Nephron (organoid): ENCODE measurements at regions not wholly inside any gene's neighbourhood (a gene's known extent, or its start where the extent isn't known, plus 50 kb on each side); places are given as distances from the start of the nearest gene placed in this dataset.

Experiments used
- H3K27ac Mint-ChIP-seq, 3 experiments: 2 replicates each; pipeline ENCODE4 v1.8.0; 2020; ENCODE audit warnings: mixed read lengths in 3 of 3, mild to moderate bottlenecking in 2 of 3, moderate library complexity in 1 of 3
- H3K27me3 Mint-ChIP-seq: 2 replicates; pipeline ENCODE4 v1.8.0; 2021; ENCODE audit warnings: low read depth, mild to moderate bottlenecking, moderate library complexity, mixed read lengths
- H3K36me3 Mint-ChIP-seq: 2 replicates; pipeline ENCODE4 v1.8.0; 2020; ENCODE audit warnings: low read depth, mixed read lengths
- H3K4me1 Mint-ChIP-seq: 2 replicates; pipeline ENCODE4 v1.8.0; 2020; ENCODE audit warnings: mixed read lengths
- H3K4me3 Mint-ChIP-seq, 3 experiments: 2 replicates each; pipeline ENCODE4 v1.8.0; 2020; ENCODE audit warnings: mild to moderate bottlenecking in 3 of 3, mixed read lengths in 3 of 3, moderate library complexity in 2 of 3
- H3K9me3 Mint-ChIP-seq: 2 replicates; pipeline ENCODE4 v1.8.0; 2020; ENCODE audit warnings: mixed read lengths
- TF ChIP-seq, protein P1 (sequence below), 3 experiments: fragments of 200-600 bp; sonication (generic); IDR thresholded peaks; one replicate each; pipeline ENCODE4 v1.5.0; 2021; ENCODE audit warnings: antibody characterized with exemption in 3 of 3; ENCODE audit not compliant: unreplicated experiment in 3 of 3

DNA sequence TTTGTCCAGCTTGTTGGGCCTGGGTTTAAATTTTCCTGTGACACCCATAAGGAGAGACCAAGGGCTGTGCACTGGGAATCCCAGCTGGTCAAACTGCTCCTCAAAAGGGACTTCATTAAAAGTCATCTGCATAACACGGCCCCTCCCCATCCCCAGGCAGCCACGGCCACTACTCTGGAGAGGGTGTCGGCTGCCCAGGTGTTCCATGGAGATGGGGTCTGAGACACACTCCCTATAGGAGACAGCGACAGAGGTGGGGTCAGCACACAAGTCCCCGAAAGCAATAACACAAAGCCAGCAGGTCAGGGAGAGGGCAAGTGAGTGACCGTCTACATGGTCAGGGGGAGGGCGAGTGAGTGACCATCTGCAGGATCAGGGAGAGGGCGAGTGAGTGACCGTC is 75.6 kb upstream of the BCL11B start:
- Mint-ChIP-seq H3K36me3 (no peaks in the 10 kb centered on the region), H3K27ac (no peak overlapping the region), H3K4me3 (no peak overlapping the region), H3K9me3 (no peaks in the 10 kb centered on the region), H3K4me1 (peaks cover 21% of the 10 kb centered on the region), H3K27me3 (peaks cover 12% of the 10 kb centered on the region)
- TF ChIP-seq, protein P1, sequence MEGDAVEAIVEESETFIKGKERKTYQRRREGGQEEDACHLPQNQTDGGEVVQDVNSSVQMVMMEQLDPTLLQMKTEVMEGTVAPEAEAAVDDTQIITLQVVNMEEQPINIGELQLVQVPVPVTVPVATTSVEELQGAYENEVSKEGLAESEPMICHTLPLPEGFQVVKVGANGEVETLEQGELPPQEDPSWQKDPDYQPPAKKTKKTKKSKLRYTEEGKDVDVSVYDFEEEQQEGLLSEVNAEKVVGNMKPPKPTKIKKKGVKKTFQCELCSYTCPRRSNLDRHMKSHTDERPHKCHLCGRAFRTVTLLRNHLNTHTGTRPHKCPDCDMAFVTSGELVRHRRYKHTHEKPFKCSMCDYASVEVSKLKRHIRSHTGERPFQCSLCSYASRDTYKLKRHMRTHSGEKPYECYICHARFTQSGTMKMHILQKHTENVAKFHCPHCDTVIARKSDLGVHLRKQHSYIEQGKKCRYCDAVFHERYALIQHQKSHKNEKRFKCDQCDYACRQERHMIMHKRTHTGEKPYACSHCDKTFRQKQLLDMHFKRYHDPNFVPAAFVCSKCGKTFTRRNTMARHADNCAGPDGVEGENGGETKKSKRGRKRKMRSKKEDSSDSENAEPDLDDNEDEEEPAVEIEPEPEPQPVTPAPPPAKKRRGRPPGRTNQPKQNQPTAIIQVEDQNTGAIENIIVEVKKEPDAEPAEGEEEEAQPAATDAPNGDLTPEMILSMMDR (IDR thresholded peaks at IDR 0.05; ENCODE audit: unreplicated experiment in 3 of 3) = no peak

DNA sequence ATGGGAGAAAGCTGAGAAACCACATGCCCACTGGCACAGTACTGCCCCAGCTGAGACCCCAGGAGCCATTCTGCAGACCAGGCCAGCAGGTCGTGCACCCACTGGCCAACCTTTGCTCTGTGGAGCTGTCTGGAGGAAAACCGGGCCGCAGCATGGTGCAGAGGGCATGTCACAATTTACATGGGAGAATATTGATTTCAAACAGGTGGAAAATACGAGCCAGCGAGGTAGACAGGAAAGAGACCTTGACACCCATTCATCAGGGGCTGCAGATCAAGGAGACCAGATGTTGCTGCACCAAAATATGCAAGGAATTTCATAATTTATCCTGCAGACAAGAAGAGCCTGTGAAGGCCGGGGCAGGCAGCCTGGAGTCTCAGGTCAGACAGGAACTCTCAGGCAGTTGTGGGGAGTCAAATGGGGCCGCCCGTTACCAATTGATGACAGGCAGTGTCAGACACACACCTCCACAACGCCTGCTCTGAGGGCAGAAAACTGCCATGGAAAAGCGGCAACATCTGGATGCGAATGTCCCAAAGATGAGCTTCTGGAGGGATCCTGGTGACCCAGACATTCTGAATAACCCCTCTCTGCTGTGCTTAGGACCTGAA is 74.6 kb upstream of the BCL11B start:
- H3K36me3 Mint-ChIP-seq = no peaks in the 10 kb centered on the region
- H3K9me3 Mint-ChIP-seq = no peaks in the 10 kb centered on the region
- H3K27me3 Mint-ChIP-seq = peaks cover 9% of the 10 kb centered on the region
- TF ChIP-seq, protein P1 (IDR thresholded peaks at IDR 0.05; ENCODE audit: unreplicated experiment in 3 of 3) = no peak
- H3K4me1 Mint-ChIP-seq = peaks cover 21% of the 10 kb centered on the region
- H3K4me3 Mint-ChIP-seq = no peak overlapping the region
- H3K27ac Mint-ChIP-seq = no peak overlapping the region

DNA sequence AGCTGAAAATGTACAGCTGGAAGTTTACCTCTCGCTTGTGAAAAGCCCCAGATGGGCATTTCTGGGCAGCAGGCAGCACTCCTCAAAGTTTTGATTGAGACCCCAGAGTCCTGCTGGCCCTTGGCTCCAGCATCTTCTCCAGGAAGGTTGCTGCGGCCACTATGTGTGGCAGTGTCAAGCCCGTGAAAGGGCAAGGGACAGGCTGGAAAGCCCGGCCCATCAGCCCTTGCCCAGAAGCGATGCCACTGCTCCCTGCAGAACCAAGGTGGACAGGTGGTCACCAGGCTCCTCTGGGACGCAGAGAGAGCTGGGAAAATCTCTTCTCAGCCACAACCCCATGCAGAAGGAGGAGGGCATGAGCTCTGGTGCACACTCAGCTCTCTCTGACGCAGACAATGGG is 73.5 kb upstream of the BCL11B start:
- Mint-ChIP-seq H3K9me3 (no peaks in the 10 kb centered on the region), H3K27ac (no peak overlapping the region), H3K4me1 (peaks cover 21% of the 10 kb centered on the region), H3K4me3 (no peak overlapping the region), H3K36me3 (no peaks in the 10 kb centered on the region), H3K27me3 (peaks cover 7% of the 10 kb centered on the region)
- TF ChIP-seq, protein P1 (IDR thresholded peaks at IDR 0.05; ENCODE audit: unreplicated experiment in 3 of 3) = no peak

DNA sequence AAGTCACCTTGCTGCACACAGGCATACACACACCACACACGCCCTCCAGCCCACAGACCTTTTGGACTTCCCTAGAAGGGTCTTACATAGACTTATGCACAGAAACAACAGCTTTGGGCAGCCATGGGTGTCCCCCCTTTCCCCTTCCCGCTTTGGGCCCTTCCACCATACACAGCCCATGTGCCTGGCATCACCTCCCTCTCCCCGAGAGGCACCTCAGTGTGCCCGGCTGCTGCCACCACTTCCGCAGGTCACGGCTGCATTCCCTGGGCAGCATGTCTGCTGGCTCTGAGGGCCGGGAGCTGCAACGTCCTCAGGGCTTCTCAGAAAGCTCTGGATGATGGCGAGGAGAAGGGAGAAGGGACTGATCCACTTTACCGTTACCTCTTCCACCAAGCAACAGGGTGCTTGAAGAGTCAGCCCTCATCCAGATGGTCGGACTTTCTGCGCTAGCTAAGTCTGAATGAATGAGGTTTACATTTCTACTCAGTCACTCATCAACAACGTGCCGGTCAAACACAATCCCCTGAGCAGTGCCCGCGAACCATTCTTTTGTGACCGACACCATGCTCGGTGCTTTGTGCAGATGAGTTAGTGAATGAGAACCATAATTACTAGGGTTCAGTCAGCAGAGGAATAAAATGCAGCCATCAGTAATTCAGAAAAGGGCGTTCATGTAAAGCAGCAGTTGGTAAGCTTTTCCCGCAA is 72.2 kb upstream of the BCL11B start:
- Mint-ChIP-seq H3K4me1 (peaks cover 17% of the 10 kb centered on the region), H3K36me3 (no peaks in the 10 kb centered on the region), H3K9me3 (peaks cover 3% of the 10 kb centered on the region), H3K4me3 (no peak overlapping the region), H3K27me3 (peaks cover 9% of the 10 kb centered on the region), H3K27ac (no peak overlapping the region)
- TF ChIP-seq, protein P1 (IDR thresholded peaks at IDR 0.05; ENCODE audit: unreplicated experiment in 3 of 3) = no peak

DNA sequence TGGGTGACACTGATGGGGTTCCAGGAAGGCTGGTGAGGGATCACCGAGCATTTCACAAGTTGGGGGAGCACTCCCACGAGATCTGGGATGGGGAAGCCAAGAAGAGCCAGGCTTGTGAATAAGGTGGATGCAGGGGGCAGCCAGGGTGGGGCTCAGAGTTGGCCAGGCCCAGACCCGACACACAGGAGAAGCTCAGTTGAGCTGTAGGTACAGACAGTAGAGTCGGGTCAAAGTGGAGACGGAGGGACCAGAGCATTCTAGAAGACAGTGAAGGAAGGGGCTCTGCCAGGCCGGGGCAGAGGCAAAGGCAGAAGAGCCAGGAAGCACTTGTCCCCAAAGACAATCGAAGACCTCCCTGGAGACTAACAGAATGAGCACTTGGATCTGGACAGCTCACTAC is 70.9 kb upstream of the BCL11B start:
- Mint-ChIP-seq H3K4me1 (peaks cover 13% of the 10 kb centered on the region), H3K27me3 (peaks cover 10% of the 10 kb centered on the region), H3K36me3 (no peaks in the 10 kb centered on the region), H3K9me3 (peaks cover 6% of the 10 kb centered on the region), H3K27ac (no peak overlapping the region), H3K4me3 (no peak overlapping the region)
- TF ChIP-seq, protein P1 (IDR thresholded peaks at IDR 0.05; ENCODE audit: unreplicated experiment in 3 of 3) = no peak

DNA sequence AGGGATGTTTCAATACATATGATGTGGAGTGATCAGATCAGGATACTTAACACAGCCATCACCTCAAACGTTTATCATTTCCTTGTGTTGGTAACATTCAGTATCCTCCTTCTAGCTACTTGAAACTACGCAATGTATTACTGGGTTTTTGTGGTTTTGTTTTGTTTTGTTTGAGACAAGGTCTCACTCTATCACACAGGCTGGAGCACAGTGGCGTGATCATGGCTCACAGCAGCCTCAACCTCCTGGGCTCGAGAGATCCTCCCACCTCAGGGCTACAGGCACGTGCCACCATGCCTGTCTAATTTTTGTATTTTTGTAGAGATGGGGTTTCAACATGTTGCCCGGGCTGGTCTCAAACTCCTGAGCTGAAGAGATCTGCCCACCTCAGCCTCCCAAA is 70.2 kb upstream of the BCL11B start:
- no peak overlapping the region for H3K4me3 Mint-ChIP-seq
- peaks cover 13% of the 10 kb centered on the region for H3K4me1 Mint-ChIP-seq
- no peaks in the 10 kb centered on the region for H3K36me3 Mint-ChIP-seq
- TF ChIP-seq, protein P1 (IDR thresholded peaks at IDR 0.05; ENCODE audit: unreplicated experiment in 3 of 3) = no peak
- peaks cover 10% of the 10 kb centered on the region for H3K27me3 Mint-ChIP-seq
- peaks cover 6% of the 10 kb centered on the region for H3K9me3 Mint-ChIP-seq
- H3K27ac Mint-ChIP-seq = no peak overlapping the region
